HepG2 (cell line): ENCODE measurements at regions not wholly inside any gene's neighbourhood (a gene's known extent, or its start where the extent isn't known, plus 50 kb on each side); places are given as distances from the start of the nearest gene placed in this dataset.

Source experiments
- ATAC-seq: fragments of 200-7000 bp; cut with Tn5 transposase; 3 replicates; pipeline ENCODE4 v1.9.1; 2020; ENCODE audit warnings: mild to moderate bottlenecking, moderate library complexity
- BruUV-seq: library from RNA; stranded (reverse); fragments of 400-500 nt; replicated peaks from 2 replicates; lab custom pipeline; 2021; lab: Mats Ljungman, UMichigan
- CTCF ChIA-PET: fragments of 300-600 bp; formaldehyde crosslinking; extraction: SDS; loops from one replicate; lab custom pipeline; 2021; ENCODE audit warnings: low total read pairs, inconsistent platforms, low intra/inter-chr PET ratio; lab: Yijun Ruan, JAX
- POLR2A ChIA-PET: fragments of 350-600 bp; sonication (Branson Sonifier 250); formaldehyde crosslinking; loops from one replicate; lab custom pipeline; 2020; ENCODE audit warnings: antibody characterized with exemption, inconsistent platforms; lab: Yijun Ruan, JAX
- DNase-seq: peaks from one replicate; pipeline ENCODE4 v3.0.0-alpha.2; 2015; ENCODE audit warnings: low spot score
- FAIRE-seq: peaks from 3 replicates; lab custom pipeline; 2011; peaks lifted over from hg19 to GRCh38; lab: Jason Lieb, UNC
- H2AFZ ChIP-seq: one replicate; pipeline ENCODE4 v1.6.1; 2011; ENCODE audit warnings: low read length, inconsistent platforms
- H3K27ac ChIP-seq: fragments of 300-600 bp; 3 replicates; pipeline ENCODE4 v1.8.0; 2011; ENCODE audit warnings: mixed run types, mild to moderate bottlenecking, mixed read lengths, low read length, inconsistent platforms; ENCODE audit not compliant: insufficient read depth; ENCODE audit errors: extremely low read length
- H3K27me3 ChIP-seq, 2 experiments: fragments of 200-600 bp in 1 of 2; 2 replicates in 1 of 2; 3 replicates in 1 of 2; pipeline versions ENCODE4 v1.6.0 to v1.8.0; 2011; ENCODE audit warnings: low read length in 2 of 2, mild to moderate bottlenecking in 2 of 2, moderate library complexity in 2 of 2, inconsistent platforms in 1 of 2; ENCODE audit not compliant: insufficient read depth in 2 of 2, control insufficient read depth in 1 of 2
- H3K36me3 ChIP-seq, 2 experiments: fragments of 200-600 bp in 1 of 2; replicated peaks in 1 of 2; 2 replicates in 1 of 2; 3 replicates in 1 of 2; pipeline versions ENCODE4 v1.5.1 to v1.8.0; 2011; ENCODE audit warnings: low read length in 2 of 2, inconsistent platforms in 1 of 2; ENCODE audit not compliant: insufficient read depth in 2 of 2, control insufficient read depth in 1 of 2
- H3K4me1 ChIP-seq: 2 replicates; pipeline ENCODE4 v1.5.1; 2012; ENCODE audit warnings: low read length, inconsistent platforms; ENCODE audit not compliant: insufficient read depth
- H3K4me2 ChIP-seq: 2 replicates; pipeline ENCODE4 v1.6.0; 2011; ENCODE audit warnings: low read depth, low read length, inconsistent platforms
- H3K4me3 ChIP-seq, 3 experiments: fragments of 200-600 bp in 1 of 3; sonication (generic), shearing (Covaris generic) in 1 of 3; replicated peaks in 1 of 3; 2 replicates each; pipeline ENCODE4 v1.5.1; 2011 to 2016; ENCODE audit warnings: low read length in 3 of 3, inconsistent platforms in 2 of 3, low read depth in 2 of 3, mild to moderate bottlenecking in 2 of 3, control low read depth in 1 of 3, mixed read lengths in 1 of 3; ENCODE audit not compliant: insufficient read depth in 1 of 3
- H3K79me2 ChIP-seq: one replicate; pipeline ENCODE4 v1.6.1; 2011; ENCODE audit warnings: low read length, inconsistent platforms; ENCODE audit not compliant: insufficient read depth
- H3K9ac ChIP-seq: 2 replicates; pipeline ENCODE4 v1.6.0; 2011; ENCODE audit warnings: mild to moderate bottlenecking, low read depth, low read length, inconsistent platforms; ENCODE audit not compliant: insufficient read depth
- H3K9me3 ChIP-seq: 2 replicates; pipeline ENCODE4 v1.5.1; 2012; ENCODE audit warnings: mild to moderate bottlenecking, low read length
- H4K20me1 ChIP-seq: 2 replicates; pipeline ENCODE4 v1.6.0; 2011; ENCODE audit warnings: inconsistent platforms, mild to moderate bottlenecking, low read length, moderate library complexity; ENCODE audit not compliant: insufficient read depth
- DMTF1 ChIP-seq: sonication (generic); formaldehyde crosslinking; IDR thresholded peaks from 2 replicates; pipeline ENCODE4 v1.4.0; 2020; ENCODE audit warnings: mild to moderate bottlenecking, missing genetic modification reagents
- MLLT10 ChIP-seq: sonication (generic); formaldehyde crosslinking; IDR thresholded peaks from 2 replicates; pipeline ENCODE4 v1.4.0; 2020; ENCODE audit warnings: missing genetic modification reagents
- ZNF343 ChIP-seq: sonication (generic); formaldehyde crosslinking; IDR thresholded peaks from 2 replicates; pipeline ENCODE4 v1.4.0; 2020; ENCODE audit warnings: mild to moderate bottlenecking, missing genetic modification reagents
- ZNF761 ChIP-seq: sonication (generic); formaldehyde crosslinking; conservative IDR thresholded peaks from 2 replicates; pipeline ENCODE4 v1.4.0; 2020; ENCODE audit warnings: mild to moderate bottlenecking, missing genetic modification reagents
- WGBS: methylation state at CpG from one replicate; pipeline ENCODE4 v1.1.6; 2017; ENCODE audit warnings: low lambda C conversion rate; 5-methylcytosine and 5-hydroxymethylcytosine counted together
- in situ Hi-C: cut with HindIII; loops from 2 replicates; pipeline ENCODE4 v1.10.0; 2017; ENCODE audit warnings: low pct_unique_long_range_greater_than_20kb; ENCODE audit not compliant: extremely low pct_ligation_motif_present
- intact Hi-C: fragments of 100-400 bp; cut with micrococcal nuclease; formaldehyde crosslinking; loops from one replicate; pipeline ENCODE4 v1.10.0; 2022; ENCODE audit not compliant: unreplicated experiment
- TF ChIP-seq, protein P1 (sequence below): IDR thresholded peaks from 2 replicates; pipeline ENCODE4 v1.6.1; 2016; ENCODE audit warnings: low read depth, borderline replicate concordance

GRCh38 chr6:6891949-6892461 lies 215.8 kb upstream of the RREB1 start:
- POLR2A ChIA-PET = no interaction called here
- FAIRE-seq = no peak

More at GRCh38 chr6:6891949-6892461, 215.8 kb upstream of the RREB1 start:
- Histone ChIP-seq H3K9me3 (no peaks in the 10 kb centered on the region), H3K79me2 (no peaks in the 10 kb centered on the region), H2AFZ (no peak overlapping the region), H3K4me1 (peaks cover 23% of the 10 kb centered on the region), H3K4me2 (no peak overlapping the region), H3K4me3 (no peak overlapping the region), H4K20me1 (no peaks in the 10 kb centered on the region), H3K9ac (no peak overlapping the region), H3K36me3 (no peaks in the 10 kb centered on the region), H3K27ac (no peak overlapping the region), H3K27me3 (0 out of 5 replicates have a peak, but pooled peaks cover 0 to 6% of the 10 kb centered on the region in 2 experiments)
- no TSS peak for BruUV-seq
- no peak for TF ChIP-seq DMTF1
- no peak for TF ChIP-seq ZNF343 (CRISPR knock-in tag)
- TF ChIP-seq MLLT10 (CRISPR knock-in tag) = no peak
- TF ChIP-seq, protein P1, sequence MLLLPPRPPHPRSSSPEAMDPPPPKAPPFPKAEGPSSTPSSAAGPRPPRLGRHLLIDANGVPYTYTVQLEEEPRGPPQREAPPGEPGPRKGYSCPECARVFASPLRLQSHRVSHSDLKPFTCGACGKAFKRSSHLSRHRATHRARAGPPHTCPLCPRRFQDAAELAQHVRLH (CRISPR knock-in tag) = no peak
- TF ChIP-seq ZNF761 = no peak
- DNase-seq = no peak
- CTCF ChIA-PET = no interaction called here
- intact Hi-C loops (no loop called here), in situ Hi-C loops (no loop called here)
- WGBS = 55% methylated on average over 6 of the region's 6 CpGs
- ATAC-seq = no peak
